Astrocyte (in vitro differentiated cells and primary cell): ENCODE measurements at regions not wholly inside any gene's neighbourhood (a gene's known extent, or its start where the extent isn't known, plus 50 kb on each side); places are given as distances from the start of the nearest gene placed in this dataset.

Experiments used
- CTCF ChIP-seq: IDR thresholded peaks from 2 replicates; pipeline ENCODE4 v1.5.1; 2011; ENCODE audit warnings: low read depth, mild to moderate bottlenecking, inconsistent platforms, low read length, moderate library complexity; ENCODE audit not compliant: insufficient read depth
- EZH2 ChIP-seq: IDR thresholded peaks from 2 replicates; pipeline ENCODE4 v1.6.1; 2012; ENCODE audit warnings: mild to moderate bottlenecking, low read length, inconsistent platforms; ENCODE audit not compliant: insufficient read depth

- TF ChIP-seq EZH2 (no peak), CTCF (no peak)
Measured at GRCh38 chr1:5191470-5191869, 537.1 kb downstream of the AJAP1 start.
